ENCODE measurements at regions not wholly inside any gene's neighbourhood (a gene's known extent, or its start where the extent isn't known, plus 50 kb on each side); places are given as distances from the start of the nearest gene placed in this dataset.

GRCh38 chr1:55309786-55310504, 94.8 kb upstream of the USP24 start:
- POLR2A ChIA-PET = no interaction called here
- Mint-ChIP-seq H3K36me3 (ENCODE audit: insufficient read depth, unreplicated experiment) (no peaks in the 10 kb centered on the region), H3K4me1 (ENCODE audit: insufficient read depth, unreplicated experiment) (peaks cover 12% of the 10 kb centered on the region), H3K27ac (ENCODE audit: low read depth, unreplicated experiment) (no peak overlapping the region), H3K4me3 (ENCODE audit: unreplicated experiment) (no peak overlapping the region), H3K9me3 (ENCODE audit: unreplicated experiment) (no peaks in the 10 kb centered on the region), H3K27me3 (ENCODE audit: insufficient read depth, unreplicated experiment) (peaks cover 41% of the 10 kb centered on the region)
- CTCF ChIA-PET = interaction anchor here (0.8 to 2.1 kb wide), 2 partner anchors 1276 to 1490 kb away, joined by 3 to 8 read pairs; no protein-coding TSS in a partner anchor
- TF ChIP-seq, protein P1, sequence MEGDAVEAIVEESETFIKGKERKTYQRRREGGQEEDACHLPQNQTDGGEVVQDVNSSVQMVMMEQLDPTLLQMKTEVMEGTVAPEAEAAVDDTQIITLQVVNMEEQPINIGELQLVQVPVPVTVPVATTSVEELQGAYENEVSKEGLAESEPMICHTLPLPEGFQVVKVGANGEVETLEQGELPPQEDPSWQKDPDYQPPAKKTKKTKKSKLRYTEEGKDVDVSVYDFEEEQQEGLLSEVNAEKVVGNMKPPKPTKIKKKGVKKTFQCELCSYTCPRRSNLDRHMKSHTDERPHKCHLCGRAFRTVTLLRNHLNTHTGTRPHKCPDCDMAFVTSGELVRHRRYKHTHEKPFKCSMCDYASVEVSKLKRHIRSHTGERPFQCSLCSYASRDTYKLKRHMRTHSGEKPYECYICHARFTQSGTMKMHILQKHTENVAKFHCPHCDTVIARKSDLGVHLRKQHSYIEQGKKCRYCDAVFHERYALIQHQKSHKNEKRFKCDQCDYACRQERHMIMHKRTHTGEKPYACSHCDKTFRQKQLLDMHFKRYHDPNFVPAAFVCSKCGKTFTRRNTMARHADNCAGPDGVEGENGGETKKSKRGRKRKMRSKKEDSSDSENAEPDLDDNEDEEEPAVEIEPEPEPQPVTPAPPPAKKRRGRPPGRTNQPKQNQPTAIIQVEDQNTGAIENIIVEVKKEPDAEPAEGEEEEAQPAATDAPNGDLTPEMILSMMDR (IDR thresholded peaks at IDR 0.05; ENCODE audit: unreplicated experiment) = no peak
- intact Hi-C loops (cut with micrococcal nuclease) = no loop called here
- no TSS peak for BruUV-seq (replicated peaks)
- no peak for DNase-seq (ENCODE audit: unreplicated experiment)

DNA sequence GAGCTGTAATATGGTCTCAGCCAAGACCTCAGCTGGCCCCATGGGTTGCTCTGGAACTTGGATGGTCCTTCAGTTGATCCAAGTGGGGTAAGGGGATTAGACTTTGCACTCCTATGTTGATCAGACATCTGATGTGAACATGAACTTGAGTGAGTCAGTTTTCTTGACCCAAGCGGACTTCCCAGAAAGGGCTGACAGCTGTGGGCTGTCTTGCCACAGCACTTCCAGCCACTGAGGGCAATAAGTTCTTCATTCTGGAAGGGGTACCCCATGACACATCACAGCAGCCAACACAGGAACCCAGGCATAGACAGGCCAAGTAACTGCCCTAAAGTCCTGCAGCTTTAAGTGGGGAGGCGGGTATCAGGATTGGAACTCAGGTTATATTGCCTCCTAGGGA, 93.9 kb upstream of the USP24 start:
- Mint-ChIP-seq H3K27ac (ENCODE audit: low read depth, unreplicated experiment) (no peak overlapping the region), H3K27me3 (ENCODE audit: insufficient read depth, unreplicated experiment) (peaks cover 50% of the 10 kb centered on the region), H3K4me1 (ENCODE audit: insufficient read depth, unreplicated experiment) (peaks cover 12% of the 10 kb centered on the region), H3K36me3 (ENCODE audit: insufficient read depth, unreplicated experiment) (no peaks in the 10 kb centered on the region), H3K9me3 (ENCODE audit: unreplicated experiment) (no peaks in the 10 kb centered on the region), H3K4me3 (ENCODE audit: unreplicated experiment) (no peak overlapping the region)
- ChIA-PET CTCF (interaction anchor here (1.0 to 2.1 kb wide), 3 partner anchors 9 to 1277 kb away, joined by 3 to 8 read pairs (median 3); no protein-coding TSS in a partner anchor), POLR2A (no interaction called here)
- no TSS peak for BruUV-seq (replicated peaks)
- TF ChIP-seq, protein P1 (IDR thresholded peaks at IDR 0.05; ENCODE audit: unreplicated experiment) = no peak
- intact Hi-C loops (cut with micrococcal nuclease) = no loop called here
- no peak for DNase-seq (ENCODE audit: unreplicated experiment)

- H3K27ac Mint-ChIP-seq (ENCODE audit: low read depth, unreplicated experiment) = no peak overlapping the region
- no peaks in the 10 kb centered on the region for H3K36me3 Mint-ChIP-seq (ENCODE audit: insufficient read depth, unreplicated experiment)
- H3K4me1 Mint-ChIP-seq (ENCODE audit: insufficient read depth, unreplicated experiment) = peaks cover 3% of the 10 kb centered on the region
- H3K4me3 Mint-ChIP-seq (ENCODE audit: unreplicated experiment) = no peak overlapping the region
- ChIA-PET CTCF (interaction anchor here (0.7 to 1.4 kb wide), 4 partner anchors 16 to 697 kb away, joined by 3 to 5 read pairs (median 4); no protein-coding TSS in a partner anchor), POLR2A (no interaction called here)
- intact Hi-C loops (cut with micrococcal nuclease) = no loop called here
- TF ChIP-seq, protein P1 (IDR thresholded peaks at IDR 0.05; ENCODE audit: unreplicated experiment) = no peak
- peak; percentile 40 for DNase-seq (ENCODE audit: unreplicated experiment)
- H3K9me3 Mint-ChIP-seq (ENCODE audit: unreplicated experiment) = no peaks in the 10 kb centered on the region
- peaks cover 67% of the 10 kb centered on the region for H3K27me3 Mint-ChIP-seq (ENCODE audit: insufficient read depth, unreplicated experiment)
- no TSS peak for BruUV-seq (replicated peaks)
These were observed 90.6 kb upstream of the USP24 start for GRCh38 chr1:55305735-55306134.

DNA sequence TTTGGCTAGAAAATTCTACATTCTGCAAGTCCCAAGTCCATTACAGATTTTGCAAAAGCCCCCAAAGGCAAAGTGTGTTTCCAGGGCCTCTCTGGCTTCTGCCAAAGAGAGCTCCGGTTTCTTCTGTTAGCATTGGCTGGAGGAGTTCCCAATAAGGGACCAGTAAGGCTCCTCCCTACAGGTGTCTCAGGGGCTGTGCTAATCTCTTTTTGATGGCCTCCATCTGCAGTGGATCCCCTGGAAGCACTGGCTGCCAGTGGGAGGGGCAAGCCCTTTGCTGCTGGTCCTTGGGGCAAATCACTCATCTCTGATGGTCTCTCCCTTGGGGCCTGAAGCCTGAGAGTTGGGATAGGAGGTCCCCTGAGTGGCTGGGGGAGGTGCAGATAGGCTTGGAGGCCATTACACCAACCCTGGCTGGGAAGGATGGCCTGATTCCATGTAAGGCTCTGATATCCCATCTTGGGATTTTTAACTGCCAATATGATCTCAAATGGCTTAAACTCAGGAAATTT, 89.1 kb upstream of the USP24 start:
- H3K9me3 Mint-ChIP-seq (ENCODE audit: unreplicated experiment) = no peaks in the 10 kb centered on the region
- DNase-seq (ENCODE audit: unreplicated experiment) = no peak
- TF ChIP-seq, protein P1 (IDR thresholded peaks at IDR 0.05; ENCODE audit: unreplicated experiment) = no peak
- no peak overlapping the region for H3K27ac Mint-ChIP-seq (ENCODE audit: low read depth, unreplicated experiment)
- ChIA-PET CTCF (interaction anchor here (0.6 to 1.0 kb wide), 4 partner anchors 13 to 1501 kb away, joined by 3 to 4 read pairs (median 4); no protein-coding TSS in a partner anchor), POLR2A (no interaction called here)
- intact Hi-C loops (cut with micrococcal nuclease) = no loop called here
- H3K4me1 Mint-ChIP-seq (ENCODE audit: insufficient read depth, unreplicated experiment) = no peaks in the 10 kb centered on the region
- H3K36me3 Mint-ChIP-seq (ENCODE audit: insufficient read depth, unreplicated experiment) = no peaks in the 10 kb centered on the region
- no TSS peak for BruUV-seq (replicated peaks)
- H3K27me3 Mint-ChIP-seq (ENCODE audit: insufficient read depth, unreplicated experiment) = peaks cover 67% of the 10 kb centered on the region
- H3K4me3 Mint-ChIP-seq (ENCODE audit: unreplicated experiment) = no peak overlapping the region

All from MCF 10A (cell line).